ENCODE measurements at regions not wholly inside any gene's neighbourhood (a gene's known extent, or its start where the extent isn't known, plus 50 kb on each side); places are given as distances from the start of the nearest gene placed in this dataset.

DNA sequence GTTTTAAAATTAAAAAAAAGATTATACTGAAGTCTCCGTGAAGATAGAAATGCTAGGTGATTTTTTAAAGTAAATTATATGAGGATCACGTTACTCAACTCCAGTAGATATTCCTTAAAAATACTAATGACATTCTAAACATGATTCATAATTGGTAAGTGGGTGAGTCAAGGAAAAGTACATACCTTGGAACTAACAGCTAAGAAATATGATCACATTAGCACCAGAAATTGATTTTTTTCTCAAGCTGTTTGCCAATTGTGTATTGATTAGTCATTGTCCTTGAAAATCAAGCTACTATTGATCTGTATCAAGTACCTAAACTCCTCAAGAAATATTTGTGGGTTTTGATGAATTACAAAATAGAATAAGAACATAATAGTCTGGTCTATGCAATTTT is 362.6 kb upstream of the PPP1R2C start:
- Mint-ChIP-seq H3K4me3 (no peak overlapping the region), H3K4me1 (no peaks in the 10 kb centered on the region), H3K27ac (no peak overlapping the region), H3K27me3 (ENCODE audit: low read depth) (no peaks in the 10 kb centered on the region), H3K36me3 (no peaks in the 10 kb centered on the region), H3K9me3 (peaks cover 6% of the 10 kb centered on the region)
- TF ChIP-seq, protein P1, sequence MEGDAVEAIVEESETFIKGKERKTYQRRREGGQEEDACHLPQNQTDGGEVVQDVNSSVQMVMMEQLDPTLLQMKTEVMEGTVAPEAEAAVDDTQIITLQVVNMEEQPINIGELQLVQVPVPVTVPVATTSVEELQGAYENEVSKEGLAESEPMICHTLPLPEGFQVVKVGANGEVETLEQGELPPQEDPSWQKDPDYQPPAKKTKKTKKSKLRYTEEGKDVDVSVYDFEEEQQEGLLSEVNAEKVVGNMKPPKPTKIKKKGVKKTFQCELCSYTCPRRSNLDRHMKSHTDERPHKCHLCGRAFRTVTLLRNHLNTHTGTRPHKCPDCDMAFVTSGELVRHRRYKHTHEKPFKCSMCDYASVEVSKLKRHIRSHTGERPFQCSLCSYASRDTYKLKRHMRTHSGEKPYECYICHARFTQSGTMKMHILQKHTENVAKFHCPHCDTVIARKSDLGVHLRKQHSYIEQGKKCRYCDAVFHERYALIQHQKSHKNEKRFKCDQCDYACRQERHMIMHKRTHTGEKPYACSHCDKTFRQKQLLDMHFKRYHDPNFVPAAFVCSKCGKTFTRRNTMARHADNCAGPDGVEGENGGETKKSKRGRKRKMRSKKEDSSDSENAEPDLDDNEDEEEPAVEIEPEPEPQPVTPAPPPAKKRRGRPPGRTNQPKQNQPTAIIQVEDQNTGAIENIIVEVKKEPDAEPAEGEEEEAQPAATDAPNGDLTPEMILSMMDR (IDR thresholded peaks at IDR 0.05; ENCODE audit: unreplicated experiment) = no peak
- no peak for DNase-seq (ENCODE audit: low spot score in 2 of 2, unreplicated experiment in 2 of 2)

DNA sequence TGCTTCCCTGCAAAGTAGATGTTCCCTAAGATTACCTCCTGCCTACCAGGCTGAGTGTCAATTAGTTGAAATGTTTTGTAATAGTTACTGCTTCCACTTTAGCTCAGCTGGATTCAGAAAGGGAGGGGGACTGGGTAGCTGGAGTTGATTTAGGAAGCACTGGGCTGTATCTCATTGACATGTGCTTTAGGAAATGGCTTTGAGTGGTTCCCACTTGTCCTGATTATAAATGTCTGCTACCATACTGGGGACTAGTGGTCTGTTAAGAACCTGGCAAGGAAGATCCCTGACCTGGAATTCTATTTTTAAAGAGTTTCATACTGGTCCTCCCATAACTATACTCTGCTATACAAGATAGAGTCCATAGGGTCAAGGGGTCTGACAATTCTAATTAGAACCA is 363.9 kb upstream of the PPP1R2C start:
- H3K4me3 Mint-ChIP-seq = no peak overlapping the region
- TF ChIP-seq, protein P1 (IDR thresholded peaks at IDR 0.05; ENCODE audit: unreplicated experiment) = no peak
- no peak overlapping the region for H3K27ac Mint-ChIP-seq
- no peaks in the 10 kb centered on the region for H3K27me3 Mint-ChIP-seq (ENCODE audit: low read depth)
- H3K36me3 Mint-ChIP-seq = no peaks in the 10 kb centered on the region
- no peaks in the 10 kb centered on the region for H3K9me3 Mint-ChIP-seq
- DNase-seq (ENCODE audit: low spot score in 2 of 2, unreplicated experiment in 2 of 2) = no peak
- H3K4me1 Mint-ChIP-seq = no peaks in the 10 kb centered on the region

DNA sequence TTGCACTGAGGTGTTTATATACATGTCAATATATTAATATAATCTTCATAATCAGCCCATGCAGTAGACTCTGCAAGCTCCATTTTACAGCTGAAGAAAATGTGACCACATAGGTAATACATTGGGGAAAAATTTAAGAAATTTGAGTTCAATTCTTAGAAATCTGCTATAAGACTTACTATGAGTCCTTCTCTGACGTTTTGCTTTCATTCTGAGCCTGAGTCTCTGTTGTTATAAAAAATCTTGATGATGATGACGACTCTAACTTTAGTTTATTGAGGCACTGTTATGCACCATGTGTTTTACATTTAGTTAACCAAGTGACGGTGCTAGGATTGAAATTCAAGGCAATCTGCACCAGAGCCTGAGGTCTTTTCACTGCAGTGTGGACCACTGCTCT is 370.3 kb upstream of the PPP1R2C start:
- Mint-ChIP-seq H3K4me1 (no peaks in the 10 kb centered on the region), H3K9me3 (no peaks in the 10 kb centered on the region), H3K36me3 (no peaks in the 10 kb centered on the region), H3K27ac (no peak overlapping the region), H3K27me3 (ENCODE audit: low read depth) (no peaks in the 10 kb centered on the region), H3K4me3 (no peak overlapping the region)
- no peak for DNase-seq (ENCODE audit: low spot score in 2 of 2, unreplicated experiment in 2 of 2)
- TF ChIP-seq, protein P1 (IDR thresholded peaks at IDR 0.05; ENCODE audit: unreplicated experiment) = no peak

DNA sequence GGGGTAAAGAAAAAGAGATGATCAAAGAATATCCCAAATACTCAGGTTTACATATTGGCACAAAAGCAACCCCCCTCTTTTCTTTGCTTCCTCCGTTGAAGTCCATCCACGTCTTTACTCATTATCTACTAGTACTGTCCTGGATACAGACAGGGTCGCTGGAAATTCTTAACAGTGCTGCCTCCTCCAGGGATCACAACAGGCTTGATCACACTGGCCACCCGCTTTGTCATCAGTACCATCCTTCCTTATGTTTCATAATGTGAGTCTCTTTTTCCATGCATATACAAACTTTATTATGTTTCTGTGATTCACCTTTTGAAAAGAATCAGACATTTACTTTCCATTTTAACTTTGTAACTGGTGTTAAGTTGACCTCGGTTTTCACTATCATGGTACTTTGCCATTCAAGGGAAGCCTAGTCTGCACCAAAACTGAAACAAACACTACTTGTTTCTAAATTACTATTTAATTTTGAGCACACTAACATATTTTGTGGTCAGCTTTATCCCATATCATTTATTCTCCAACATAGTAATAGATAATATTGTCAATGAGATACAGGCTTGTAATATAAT is 387.5 kb upstream of the PPP1R2C start:
- TF ChIP-seq, protein P1 (IDR thresholded peaks at IDR 0.05; ENCODE audit: unreplicated experiment) = no peak
- Mint-ChIP-seq H3K27me3 (ENCODE audit: low read depth) (no peaks in the 10 kb centered on the region), H3K4me1 (peaks cover 4% of the 10 kb centered on the region), H3K36me3 (no peaks in the 10 kb centered on the region), H3K4me3 (no peak overlapping the region), H3K27ac (no peak overlapping the region), H3K9me3 (peaks cover 22% of the 10 kb centered on the region)
- DNase-seq (ENCODE audit: low spot score in 2 of 2, unreplicated experiment in 2 of 2) = no peak

DNA sequence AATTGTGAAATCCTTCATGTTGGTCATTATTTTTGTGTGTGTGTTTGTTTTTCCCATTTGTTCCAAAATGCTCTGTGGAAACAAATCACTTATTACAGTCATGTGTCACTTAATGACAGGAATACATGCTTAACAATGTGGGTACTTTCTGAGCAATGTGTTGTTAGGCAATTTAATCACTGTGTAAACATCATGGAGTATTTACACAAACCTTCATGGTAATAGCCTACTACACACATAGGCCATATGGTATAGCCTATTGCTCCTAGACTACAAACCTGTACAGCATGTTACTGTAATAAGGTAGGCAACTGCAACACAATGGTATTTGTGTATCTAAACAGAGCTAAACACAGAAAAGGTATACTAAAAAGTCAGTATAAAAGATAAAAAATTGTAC is 388.9 kb upstream of the PPP1R2C start:
- Mint-ChIP-seq H3K4me3 (no peak overlapping the region), H3K9me3 (peaks cover 13% of the 10 kb centered on the region), H3K27me3 (ENCODE audit: low read depth) (no peaks in the 10 kb centered on the region), H3K4me1 (peaks cover 4% of the 10 kb centered on the region), H3K27ac (no peak overlapping the region), H3K36me3 (no peaks in the 10 kb centered on the region)
- DNase-seq (ENCODE audit: low spot score in 2 of 2, unreplicated experiment in 2 of 2) = no peak
- TF ChIP-seq, protein P1 (IDR thresholded peaks at IDR 0.05; ENCODE audit: unreplicated experiment) = no peak

DNA sequence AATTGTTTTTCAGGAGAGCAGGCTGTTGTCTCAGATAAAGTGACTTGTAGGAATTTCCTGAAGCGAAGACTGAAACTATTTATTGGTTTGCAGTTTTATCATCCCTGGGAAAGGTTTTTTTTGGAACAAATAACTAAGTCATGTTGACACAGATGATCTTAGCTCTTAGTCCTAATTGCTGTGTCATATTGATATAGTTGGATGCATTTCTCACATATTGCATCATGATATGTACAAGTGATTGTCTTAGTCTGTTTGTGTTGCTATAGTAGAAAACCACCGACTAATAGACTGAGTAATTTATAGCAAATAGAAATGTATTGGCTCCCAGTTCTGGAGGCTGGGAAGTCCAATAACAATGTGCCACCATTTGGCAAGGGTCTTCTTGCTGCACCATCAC is 397.5 kb upstream of the PPP1R2C start:
- Mint-ChIP-seq H3K27ac (no peak overlapping the region), H3K4me1 (no peaks in the 10 kb centered on the region), H3K27me3 (ENCODE audit: low read depth) (no peaks in the 10 kb centered on the region), H3K36me3 (no peaks in the 10 kb centered on the region), H3K9me3 (peaks cover 29% of the 10 kb centered on the region), H3K4me3 (no peak overlapping the region)
- TF ChIP-seq, protein P1 (IDR thresholded peaks at IDR 0.05; ENCODE audit: unreplicated experiment) = no peak
- no peak for DNase-seq (ENCODE audit: low spot score in 2 of 2, unreplicated experiment in 2 of 2)
